ENCODE measurements at regions not wholly inside any gene's neighbourhood (a gene's known extent, or its start where the extent isn't known, plus 50 kb on each side); places are given as distances from the start of the nearest gene placed in this dataset.

DNA sequence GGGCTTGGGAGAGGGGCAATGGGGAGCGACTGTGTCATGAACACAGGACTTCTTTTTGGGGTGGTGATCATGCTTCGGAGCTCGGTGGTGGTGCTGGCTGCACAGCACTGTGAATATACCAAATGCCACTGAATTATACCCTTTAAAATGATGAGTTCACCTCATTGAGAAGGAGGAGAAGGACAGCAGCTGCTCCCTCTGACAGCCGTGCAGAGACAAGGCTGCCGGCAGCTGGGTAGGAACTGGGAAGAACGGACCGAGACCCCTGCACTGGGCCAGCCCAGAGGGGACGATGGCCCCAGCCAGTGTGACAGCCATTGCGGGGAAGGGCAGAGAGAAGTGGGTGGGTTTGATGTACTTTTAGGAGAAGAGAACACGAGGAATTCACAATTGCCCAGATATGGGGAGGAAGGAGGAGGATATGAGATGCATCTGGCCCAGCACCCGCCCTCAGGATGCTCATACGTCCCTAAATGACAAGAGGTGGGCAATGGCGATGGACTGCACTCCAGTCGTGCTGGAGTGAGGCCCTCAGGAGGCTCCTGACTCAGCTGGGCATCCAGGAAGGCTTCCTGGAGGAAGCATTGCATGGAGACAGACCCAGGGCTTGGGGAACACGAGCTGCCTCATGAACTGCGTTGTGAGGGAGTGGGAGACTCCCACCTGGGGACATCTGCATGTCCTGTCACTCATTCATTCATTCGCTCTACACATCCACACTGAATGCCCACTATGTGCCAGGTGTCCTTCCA lies 64.3 kb upstream of the C14orf180 start:
- Histone ChIP-seq H3K4me1 (ENCODE audit: insufficient read depth, low read length) (no peaks in the 10 kb centered on the region), H3K27me3 (ENCODE audit: insufficient read depth, low read length, poor library complexity) (no peaks in the 10 kb centered on the region), H3K9ac (ENCODE audit: low read depth, low read length) (no peak overlapping the region), H3K4me3 (ENCODE audit: low read depth in 1 of 2, low read length in 2 of 2) (no peak overlapping the region), H3K79me2 (ENCODE audit: insufficient read depth, low read length) (no peaks in the 10 kb centered on the region), H3K27ac (ENCODE audit: low read length) (no peak overlapping the region), H3K4me2 (ENCODE audit: insufficient read depth, low read length) (no peak overlapping the region), H4K20me1 (ENCODE audit: insufficient read depth, low read length) (no peaks in the 10 kb centered on the region), H2AFZ (ENCODE audit: low read depth, low read length) (no peak overlapping the region), H3K36me3 (ENCODE audit: insufficient read depth, low read length) (no peaks in the 10 kb centered on the region), H3K9me3 (ENCODE audit: insufficient read depth, low read length, severe bottlenecking) (no peaks in the 10 kb centered on the region)
- TF ChIP-seq EZH2 (IDR thresholded peaks at IDR 0.05; ENCODE audit: borderline replicate concordance, low read depth, low read length, severe bottlenecking), result no peak
- TF ChIP-seq, protein P1, sequence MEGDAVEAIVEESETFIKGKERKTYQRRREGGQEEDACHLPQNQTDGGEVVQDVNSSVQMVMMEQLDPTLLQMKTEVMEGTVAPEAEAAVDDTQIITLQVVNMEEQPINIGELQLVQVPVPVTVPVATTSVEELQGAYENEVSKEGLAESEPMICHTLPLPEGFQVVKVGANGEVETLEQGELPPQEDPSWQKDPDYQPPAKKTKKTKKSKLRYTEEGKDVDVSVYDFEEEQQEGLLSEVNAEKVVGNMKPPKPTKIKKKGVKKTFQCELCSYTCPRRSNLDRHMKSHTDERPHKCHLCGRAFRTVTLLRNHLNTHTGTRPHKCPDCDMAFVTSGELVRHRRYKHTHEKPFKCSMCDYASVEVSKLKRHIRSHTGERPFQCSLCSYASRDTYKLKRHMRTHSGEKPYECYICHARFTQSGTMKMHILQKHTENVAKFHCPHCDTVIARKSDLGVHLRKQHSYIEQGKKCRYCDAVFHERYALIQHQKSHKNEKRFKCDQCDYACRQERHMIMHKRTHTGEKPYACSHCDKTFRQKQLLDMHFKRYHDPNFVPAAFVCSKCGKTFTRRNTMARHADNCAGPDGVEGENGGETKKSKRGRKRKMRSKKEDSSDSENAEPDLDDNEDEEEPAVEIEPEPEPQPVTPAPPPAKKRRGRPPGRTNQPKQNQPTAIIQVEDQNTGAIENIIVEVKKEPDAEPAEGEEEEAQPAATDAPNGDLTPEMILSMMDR (IDR thresholded peaks at IDR 0.05; ENCODE audit: borderline replicate concordance, extremely low read depth, low read length, poor library complexity, severe bottlenecking), result no peak
- ATAC-seq (ENCODE audit: insufficient read depth, low read depth) (no peak), DNase-seq (no peak)

DNA sequence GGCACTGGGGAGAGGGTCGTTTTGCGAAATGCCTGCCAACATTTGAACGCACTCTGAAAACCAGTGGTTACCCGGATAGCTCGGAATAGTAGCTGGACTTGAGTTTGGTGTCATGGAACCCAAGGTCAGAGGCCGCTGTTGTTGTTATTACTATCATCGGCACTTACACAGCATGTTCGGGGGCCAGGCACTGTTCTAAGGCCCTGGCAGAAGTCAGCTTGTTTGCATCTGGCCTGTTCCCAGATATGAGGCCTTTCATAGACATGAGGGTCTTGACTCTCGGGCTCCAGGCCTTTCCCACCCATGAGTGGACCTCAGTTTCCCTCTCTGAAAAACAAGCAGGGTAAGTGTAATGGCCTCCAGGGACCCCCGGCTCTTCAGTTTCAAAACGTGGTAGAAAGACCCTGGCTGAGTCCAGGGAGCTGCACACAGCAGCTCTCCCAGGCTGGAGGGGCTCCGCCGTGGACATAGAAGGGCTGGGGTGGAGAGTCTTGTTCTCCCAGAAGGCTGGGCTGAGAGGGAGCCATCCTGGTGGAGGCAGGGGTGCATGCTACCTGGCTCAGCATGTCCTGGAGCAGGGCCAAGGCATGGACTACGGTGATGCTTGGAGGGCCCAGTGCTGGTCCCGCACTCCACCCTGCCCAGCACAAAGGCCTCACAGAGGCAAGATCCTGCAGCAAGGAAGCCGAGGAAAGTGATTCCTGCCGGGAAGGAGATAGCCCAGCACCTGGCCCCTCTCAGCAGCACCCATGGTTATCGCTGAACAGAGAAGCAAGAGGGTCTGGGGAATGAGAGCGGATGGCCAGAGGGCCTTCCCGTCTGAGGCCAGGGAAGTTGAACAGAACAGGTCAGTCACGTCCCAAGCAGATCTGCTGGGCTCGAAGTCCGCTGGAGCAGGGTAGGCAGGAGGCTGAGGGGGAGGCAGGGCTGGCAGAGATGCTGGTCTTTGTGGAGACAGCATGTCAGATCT lies 63.5 kb upstream of the C14orf180 start:
- H3K79me2 ChIP-seq (ENCODE audit: insufficient read depth, low read length), result no peaks in the 10 kb centered on the region
- no peak for TF ChIP-seq EZH2 (IDR thresholded peaks at IDR 0.05; ENCODE audit: borderline replicate concordance, low read depth, low read length, severe bottlenecking)
- TF ChIP-seq, protein P1 (IDR thresholded peaks at IDR 0.05; ENCODE audit: borderline replicate concordance, extremely low read depth, low read length, poor library complexity, severe bottlenecking), result no peak
- H3K9ac ChIP-seq (ENCODE audit: low read depth, low read length), result no peak overlapping the region
- H3K9me3 ChIP-seq (ENCODE audit: insufficient read depth, low read length, severe bottlenecking), result no peaks in the 10 kb centered on the region
- no peaks in the 10 kb centered on the region for H3K27me3 ChIP-seq (ENCODE audit: insufficient read depth, low read length, poor library complexity)
- H3K36me3 ChIP-seq (ENCODE audit: insufficient read depth, low read length), result no peaks in the 10 kb centered on the region
- no peaks in the 10 kb centered on the region for H4K20me1 ChIP-seq (ENCODE audit: insufficient read depth, low read length)
- DNase-seq (no peak), ATAC-seq (ENCODE audit: insufficient read depth, low read depth) (no peak)
- no peak overlapping the region for H2AFZ ChIP-seq (ENCODE audit: low read depth, low read length)
- no peaks in the 10 kb centered on the region for H3K4me1 ChIP-seq (ENCODE audit: insufficient read depth, low read length)
- no peak overlapping the region for H3K4me3 ChIP-seq (ENCODE audit: low read depth in 1 of 2, low read length in 2 of 2)
- H3K27ac ChIP-seq (ENCODE audit: low read length), result no peak overlapping the region
- H3K4me2 ChIP-seq (ENCODE audit: insufficient read depth, low read length), result no peak overlapping the region

DNA sequence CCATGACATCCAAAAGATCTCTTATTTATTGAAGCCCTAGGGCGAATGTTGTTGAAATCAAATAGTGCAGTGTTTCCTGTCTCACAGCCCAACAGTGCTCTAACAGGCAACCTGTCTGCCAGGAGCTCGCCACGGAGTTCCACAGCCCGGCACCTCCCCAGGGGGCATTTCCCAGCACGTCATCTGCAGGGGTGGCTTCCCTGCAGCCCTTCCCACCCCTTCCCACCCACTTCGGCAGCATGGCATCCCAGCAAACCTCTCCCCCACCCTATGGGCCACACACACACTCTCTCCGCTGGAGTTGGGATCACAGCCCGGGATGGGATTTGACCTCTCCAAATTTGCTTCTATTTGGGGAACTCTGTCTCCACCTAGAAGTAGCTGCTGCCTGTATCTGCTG lies 62.7 kb upstream of the C14orf180 start:
- DNase-seq, result no peak

More for the DNA sequence above, 62.7 kb upstream of the C14orf180 start:
- Histone ChIP-seq H3K4me1 (ENCODE audit: insufficient read depth, low read length) (no peaks in the 10 kb centered on the region), H2AFZ (ENCODE audit: low read depth, low read length) (no peak overlapping the region), H3K9ac (ENCODE audit: low read depth, low read length) (no peak overlapping the region), H3K4me3 (ENCODE audit: low read depth in 1 of 2, low read length in 2 of 2) (no peak overlapping the region), H3K27ac (ENCODE audit: low read length) (no peak overlapping the region), H3K79me2 (ENCODE audit: insufficient read depth, low read length) (no peaks in the 10 kb centered on the region), H3K9me3 (ENCODE audit: insufficient read depth, low read length, severe bottlenecking) (no peaks in the 10 kb centered on the region), H3K4me2 (ENCODE audit: insufficient read depth, low read length) (no peak overlapping the region), H3K27me3 (ENCODE audit: insufficient read depth, low read length, poor library complexity) (no peaks in the 10 kb centered on the region), H3K36me3 (ENCODE audit: insufficient read depth, low read length) (no peaks in the 10 kb centered on the region), H4K20me1 (ENCODE audit: insufficient read depth, low read length) (no peaks in the 10 kb centered on the region)
- TF ChIP-seq EZH2 (IDR thresholded peaks at IDR 0.05; ENCODE audit: borderline replicate concordance, low read depth, low read length, severe bottlenecking), result no peak
- TF ChIP-seq, protein P1 (IDR thresholded peaks at IDR 0.05; ENCODE audit: borderline replicate concordance, extremely low read depth, low read length, poor library complexity, severe bottlenecking), result no peak
- no peak for ATAC-seq (ENCODE audit: insufficient read depth, low read depth)
